Suppressor macrophage treated with lipopolysaccharide for 1 hour (primary cell): ENCODE measurements at regions not wholly inside any gene's neighbourhood (a gene's known extent, or its start where the extent isn't known, plus 50 kb on each side); places are given as distances from the start of the nearest gene placed in this dataset.

Source experiments
- DNase-seq, 3 donors: peaks; one replicate each; pipeline ENCODE4 v3.0.0-alpha.2; 2020 to 2022

DNA sequence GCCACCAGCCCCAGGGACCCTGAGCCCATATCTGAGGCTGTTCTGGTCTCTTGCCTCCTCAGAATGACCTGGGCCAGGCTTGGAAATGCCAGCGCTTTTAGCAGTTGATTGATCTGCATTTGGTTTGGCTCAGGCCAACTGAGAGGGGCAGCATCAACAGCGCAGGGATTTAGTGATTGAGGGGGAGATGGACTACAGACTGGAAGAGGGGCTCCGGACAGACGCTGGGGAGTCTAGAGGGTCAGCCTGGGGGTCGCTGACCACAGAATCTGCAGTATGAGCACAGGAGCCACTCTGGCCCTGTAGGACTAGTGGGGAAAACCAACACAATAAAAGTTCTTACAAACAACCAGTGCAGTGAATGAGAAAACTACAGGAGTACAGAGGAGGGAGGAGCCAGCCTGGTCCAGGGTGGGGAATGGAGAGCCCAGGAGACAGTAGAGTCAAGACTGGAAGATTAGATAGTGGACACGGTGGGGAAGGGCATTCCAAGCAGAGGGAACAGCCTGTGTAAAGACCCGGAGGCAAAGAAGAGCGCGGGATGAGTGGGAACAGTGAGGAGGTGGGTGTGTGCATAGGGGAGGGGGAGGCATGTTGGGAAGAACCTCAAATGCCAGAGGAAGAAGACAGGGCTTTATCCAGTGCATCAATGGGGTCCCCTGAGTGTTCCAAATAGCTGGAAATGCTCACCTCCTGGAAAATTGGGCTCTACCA lies 128.9 kb downstream of the MRM1 start:
- DNase-seq = no peak

- DNase-seq = no peak
Observed at GRCh38 chr17:36730857-36731490, 129.6 kb downstream of the MRM1 start.

GRCh38 chr17:36731811-36732210 lies 130.4 kb downstream of the MRM1 start:
- DNase-seq = no peak

DNA sequence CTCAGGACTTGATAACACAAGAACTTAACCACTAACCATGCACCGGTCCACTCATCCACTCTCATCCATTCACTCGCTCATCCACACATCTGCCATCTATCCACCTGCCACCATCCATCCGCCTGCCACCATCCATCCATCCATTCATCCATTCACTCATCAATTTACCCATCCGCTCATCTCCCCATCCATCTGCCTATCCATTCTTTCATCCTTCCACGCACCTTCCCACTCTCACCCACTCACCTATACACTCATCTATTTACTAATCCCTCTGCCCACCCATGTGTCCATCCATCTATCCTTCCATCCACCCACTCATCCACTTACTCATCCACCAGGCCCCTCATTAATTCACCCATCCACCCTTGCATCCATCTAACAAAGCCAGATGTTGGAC lies 131.0 kb downstream of the MRM1 start:
- DNase-seq = no peak

DNA sequence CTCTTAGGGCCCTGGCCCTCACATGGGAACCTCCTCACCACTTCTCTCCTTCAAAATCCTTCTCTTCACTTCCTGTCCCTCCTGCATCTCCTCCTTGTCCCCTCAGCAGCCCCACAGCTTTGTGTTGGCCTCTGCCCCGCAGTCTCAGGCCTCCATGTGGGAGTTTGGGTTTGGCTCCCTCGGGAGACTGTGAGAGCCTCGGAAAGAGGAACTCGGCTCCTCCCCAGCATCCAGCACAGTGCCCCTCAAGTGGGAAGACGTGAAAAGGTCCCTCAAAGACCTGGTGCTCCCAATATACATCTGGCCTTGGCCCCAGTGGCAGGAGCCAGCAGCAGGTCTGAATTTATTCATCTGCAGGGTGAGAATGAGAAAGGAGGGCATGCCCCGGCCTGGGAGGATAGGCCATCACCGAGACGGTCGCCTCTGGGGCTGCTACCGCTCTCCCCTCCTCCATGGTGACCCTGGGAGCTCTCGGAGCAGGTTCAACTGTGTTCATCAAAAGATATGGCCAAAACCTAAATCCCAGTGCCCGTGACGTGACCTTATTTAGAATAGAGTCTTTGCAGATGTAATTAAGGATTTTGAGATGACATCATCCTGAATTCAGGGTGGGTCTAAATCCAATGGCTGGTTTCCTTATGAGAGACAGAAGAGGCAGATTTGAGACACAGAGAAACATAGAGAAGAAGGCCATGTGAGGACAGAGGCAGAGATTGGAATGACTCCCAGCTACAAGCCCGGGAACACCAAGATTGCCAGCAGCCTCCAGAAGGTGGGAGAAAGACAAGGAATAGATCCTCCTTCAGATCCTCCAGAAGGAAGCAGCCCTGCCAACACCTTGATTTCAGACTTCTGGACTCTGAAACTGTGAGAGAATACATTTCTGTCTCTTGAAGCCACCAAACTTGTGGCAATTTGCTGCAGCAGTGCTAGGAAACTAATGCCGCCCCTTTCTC lies 135.1 kb downstream of the MRM1 start:
- DNase-seq = no peak

GRCh38 chr17:36739208-36739607 lies 137.8 kb downstream of the MRM1 start:
- no peak for DNase-seq

DNA sequence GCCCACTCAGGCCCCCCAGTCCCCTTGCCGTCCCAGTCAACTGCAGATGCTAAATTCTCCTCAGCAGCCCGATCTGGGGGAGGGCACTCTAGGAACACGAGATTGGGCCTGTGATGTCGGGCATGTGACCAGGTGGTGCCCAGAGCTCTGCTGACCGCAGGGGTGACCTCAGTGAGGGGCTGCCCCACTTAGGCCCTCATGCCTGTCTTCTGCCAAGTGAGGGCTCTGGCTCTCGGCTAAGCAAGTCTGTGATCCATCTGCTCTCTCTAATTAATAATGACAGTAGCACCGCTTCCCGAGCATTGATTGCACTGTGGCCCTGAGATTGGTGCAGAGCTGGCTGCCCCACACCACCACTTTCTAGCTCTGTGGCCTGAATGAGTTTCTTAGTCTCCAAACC lies 138.8 kb downstream of the MRM1 start:
- DNase-seq = no peak

DNA sequence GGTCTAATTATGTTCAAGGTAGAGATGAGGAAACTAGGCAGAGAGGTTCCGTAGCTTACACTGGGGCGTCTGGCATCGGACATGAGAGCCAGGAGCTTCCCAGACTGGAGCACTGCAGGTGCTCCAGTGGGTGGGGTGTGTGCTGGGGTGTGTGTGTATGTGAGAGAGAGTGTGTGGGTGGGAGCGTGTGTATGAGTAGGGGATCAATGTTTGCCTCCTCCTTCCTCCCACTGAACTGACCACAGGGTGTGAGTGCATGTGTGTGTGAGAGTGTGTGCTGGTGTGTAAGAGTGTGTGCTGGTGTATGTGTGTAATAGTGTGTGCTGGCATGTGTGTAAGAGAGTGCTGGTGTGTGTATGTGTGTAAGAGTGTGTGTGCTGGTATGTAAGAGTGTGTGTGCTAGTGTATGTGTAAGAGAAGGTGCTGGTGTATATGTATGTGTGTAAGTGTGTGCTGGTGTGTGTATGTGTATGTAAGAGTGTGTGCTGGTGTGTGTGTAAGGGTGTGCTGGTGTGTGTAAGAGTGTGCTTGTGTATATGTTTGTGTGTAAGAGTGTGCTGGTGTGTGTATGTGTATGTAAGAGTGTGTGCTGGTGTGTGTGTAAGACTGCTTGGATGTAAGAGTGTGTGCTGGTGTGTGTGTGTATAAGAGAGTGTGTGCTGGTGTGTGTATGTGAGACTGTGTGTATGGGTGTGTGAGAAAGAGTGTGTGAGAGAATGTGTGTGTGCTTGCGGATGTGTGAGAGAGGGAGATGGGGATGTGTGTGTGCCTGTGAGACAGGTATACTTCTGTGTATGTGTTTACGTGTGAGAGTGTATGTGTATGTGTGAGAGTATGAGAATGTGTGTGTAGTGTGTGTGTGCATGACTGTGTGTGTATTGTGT lies 139.9 kb downstream of the MRM1 start:
- DNase-seq = no peak

DNA sequence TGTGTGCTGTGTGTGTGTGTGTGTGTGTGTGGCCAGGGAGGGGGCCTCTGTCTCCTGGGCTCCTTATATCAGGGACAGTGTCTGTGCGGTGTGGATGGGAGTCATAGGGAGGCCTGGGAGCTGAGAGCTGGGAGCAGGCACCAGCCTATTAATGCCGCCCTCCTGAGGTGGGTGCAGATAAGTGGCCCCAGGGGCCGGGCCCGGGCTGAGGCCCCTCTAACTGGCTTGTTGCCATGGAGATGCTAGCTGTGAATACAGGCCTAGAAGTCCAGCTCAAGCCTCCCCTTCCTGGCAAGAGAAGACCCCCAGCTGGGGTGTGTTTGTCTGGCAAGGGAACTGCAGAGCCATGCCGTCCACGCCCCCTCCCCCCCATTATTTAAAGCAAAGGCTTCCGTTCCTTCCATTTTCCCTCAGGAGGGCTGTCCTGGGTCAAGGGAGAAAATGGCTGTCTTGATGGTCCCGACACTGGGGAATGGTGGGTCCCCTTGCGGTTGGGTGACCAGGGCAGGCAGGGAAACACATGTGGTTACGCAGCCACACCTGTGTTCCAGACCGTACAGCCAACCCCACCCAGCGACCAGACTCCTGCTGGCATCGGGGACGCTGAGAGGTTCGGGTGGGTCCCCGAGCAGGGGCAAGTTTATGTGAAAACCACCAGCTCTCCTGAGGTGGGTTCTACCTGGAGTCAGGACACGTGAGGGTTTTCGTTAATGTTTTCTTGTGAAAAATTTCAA lies 141.1 kb downstream of the MRM1 start:
- no peak for DNase-seq

GRCh38 chr17:36743130-36743529 lies 141.7 kb downstream of the MRM1 start:
- DNase-seq = no peak

DNA sequence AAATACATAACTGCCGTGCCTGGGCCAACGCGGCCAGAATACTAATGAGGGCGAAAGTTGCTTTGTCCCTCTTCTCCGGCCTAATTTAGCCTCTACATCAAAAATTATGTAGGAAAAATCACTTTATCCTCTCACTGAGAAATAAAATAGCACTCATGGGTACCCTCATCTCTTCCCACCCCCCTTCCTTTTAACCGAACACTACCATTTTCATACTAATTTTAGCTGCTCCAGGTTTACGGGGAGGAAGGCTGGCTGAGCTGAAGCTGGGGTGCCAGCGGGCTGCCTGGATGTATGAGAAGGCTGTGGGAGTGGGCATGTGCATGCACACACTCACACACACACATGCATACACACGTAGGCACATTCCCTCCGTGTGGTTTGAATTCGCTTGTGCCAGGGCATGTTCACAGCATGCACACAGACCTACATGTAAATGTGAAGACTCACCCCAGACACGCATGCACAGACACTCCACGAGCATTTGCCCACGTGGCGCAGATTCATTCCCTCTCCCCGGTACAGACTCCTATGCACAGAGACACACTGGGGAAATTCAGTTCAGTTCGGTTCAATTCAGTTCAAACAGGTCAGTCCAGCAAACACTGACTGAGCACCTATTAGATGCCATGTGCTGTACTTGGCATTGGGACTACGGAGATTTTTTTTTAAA lies 145.1 kb downstream of the MRM1 start:
- no peak for DNase-seq

DNA sequence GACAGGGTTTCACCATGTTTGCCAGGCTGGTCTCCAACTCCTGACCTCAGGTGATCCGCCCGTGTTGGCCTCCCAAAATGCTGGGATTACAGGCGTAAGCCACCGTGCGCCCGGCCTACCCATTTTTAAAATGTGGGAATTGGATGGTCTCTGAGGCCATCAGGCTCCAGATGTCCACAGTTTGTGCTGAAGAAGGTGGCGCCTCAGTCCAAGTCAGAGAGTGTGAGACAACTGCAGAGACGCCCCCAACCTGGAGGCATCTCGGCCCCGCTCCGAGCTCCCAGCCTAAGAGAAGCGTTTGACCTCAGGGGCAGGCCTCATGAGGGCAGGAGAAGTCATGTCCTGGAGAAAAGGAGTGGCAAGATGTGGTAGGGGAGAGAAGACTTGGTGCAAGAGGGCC lies 146.5 kb downstream of the MRM1 start:
- DNase-seq = no peak

- DNase-seq = no peak
Observed at GRCh38 chr17:36748272-36748671, 146.9 kb downstream of the MRM1 start.

- DNase-seq = no peak
Observed at GRCh38 chr17:36749493-36749892, 148.1 kb downstream of the MRM1 start.

DNA sequence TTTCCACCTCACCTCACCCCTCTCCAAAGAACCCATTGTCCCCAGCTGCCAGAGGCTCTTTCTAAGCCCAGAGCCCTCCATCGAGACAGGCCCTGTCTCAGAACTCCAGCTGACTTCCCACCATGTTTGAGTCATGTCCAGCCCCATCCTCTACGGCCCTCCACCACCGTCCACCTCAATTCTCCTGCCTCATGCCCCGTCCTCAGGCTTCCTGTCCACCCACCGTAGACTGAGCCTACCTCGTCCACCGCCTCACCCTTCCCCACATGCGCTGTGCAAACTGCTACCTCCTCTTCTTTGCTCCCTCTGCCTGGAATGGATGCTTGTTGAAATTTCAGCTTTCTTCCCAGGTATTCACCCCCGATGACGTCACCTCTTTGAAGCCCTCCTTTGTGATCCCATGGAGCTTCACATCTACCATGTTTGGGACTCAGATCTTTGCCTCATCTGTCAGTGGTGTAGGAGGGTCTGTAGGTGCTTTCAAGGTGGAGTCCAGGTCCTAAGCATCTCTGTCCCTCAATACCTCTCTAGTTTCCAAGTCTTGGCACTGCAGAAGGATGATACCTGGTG lies 149.0 kb downstream of the MRM1 start:
- DNase-seq = no peak

DNA sequence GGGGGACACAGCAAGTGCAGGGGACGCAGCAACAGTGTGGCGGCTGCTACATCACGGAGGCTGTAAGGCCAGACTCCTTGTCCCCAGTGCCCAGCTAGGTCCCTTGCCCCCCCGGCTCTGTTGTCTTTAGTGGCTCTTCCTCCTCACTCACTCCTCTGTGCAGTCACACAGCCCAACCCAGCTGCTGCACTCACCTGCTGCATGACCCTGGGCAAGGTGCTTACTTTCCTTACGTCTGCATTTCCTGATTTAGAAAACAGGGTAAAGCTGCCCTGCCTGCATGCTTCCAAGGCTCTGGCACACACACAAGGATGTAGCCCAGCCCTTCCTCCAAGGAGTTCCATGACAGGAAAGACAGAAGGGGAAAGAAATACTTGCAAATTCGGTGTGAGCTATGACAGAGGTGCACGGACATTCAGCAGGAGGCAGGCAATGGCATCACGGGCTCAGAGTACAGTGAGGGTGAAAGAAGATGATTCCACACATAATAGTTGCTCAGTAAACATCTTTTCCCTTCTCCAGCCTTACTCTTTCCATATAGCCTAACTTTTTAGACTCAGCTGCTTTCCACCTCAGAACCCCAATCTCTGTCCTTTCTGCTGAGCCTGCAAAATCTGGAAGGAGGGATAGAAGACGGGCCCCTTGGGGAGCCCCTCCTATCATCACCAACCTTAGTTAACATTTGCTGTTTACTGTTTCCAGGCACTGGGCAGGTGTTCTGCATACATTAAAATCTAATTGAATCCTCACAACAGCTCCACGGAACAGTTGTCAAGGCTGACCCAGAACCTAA lies 150.9 kb downstream of the MRM1 start:
- no peak for DNase-seq

DNA sequence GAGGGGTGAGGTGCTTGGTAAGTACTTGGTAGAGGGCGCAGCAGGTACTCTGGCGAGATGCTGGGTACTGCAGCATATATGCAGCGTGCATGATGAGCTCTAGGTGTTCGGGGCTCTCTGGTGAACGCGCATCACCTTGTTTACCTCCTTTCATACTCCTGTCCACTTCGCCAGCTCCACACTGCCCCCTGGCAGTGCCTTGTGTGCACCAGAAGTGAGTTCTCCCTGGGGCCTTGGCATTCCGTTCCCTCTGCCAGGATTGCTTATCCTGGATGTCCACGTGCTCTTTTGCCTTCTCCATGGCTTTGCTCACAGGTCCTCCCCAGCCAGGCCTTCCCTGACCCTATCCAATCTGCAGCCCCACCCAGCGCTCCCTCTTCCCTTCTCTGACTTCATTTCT lies 154.2 kb downstream of the MRM1 start:
- peak in 2 of 3 donors; percentile 22 to 27 for DNase-seq

DNA sequence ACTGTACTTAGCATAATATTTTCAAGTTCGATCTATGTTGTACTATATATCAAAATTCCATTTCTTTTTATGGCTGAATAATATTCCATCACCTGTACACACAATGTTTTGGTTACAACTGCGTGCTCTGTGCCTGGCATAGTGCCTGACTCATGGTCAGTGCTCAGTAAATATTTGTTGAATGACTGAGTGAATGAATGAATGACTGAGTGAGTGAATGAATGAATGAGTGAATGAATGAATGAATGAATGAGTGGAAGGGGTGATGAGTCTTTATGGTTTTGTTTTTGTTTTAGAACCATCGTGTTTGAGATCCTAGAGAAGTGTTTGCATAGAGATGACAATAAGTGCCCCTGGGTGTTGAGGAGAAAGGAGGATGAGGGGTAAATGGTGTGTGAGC lies 155.3 kb downstream of the MRM1 start:
- DNase-seq = no peak

DNA sequence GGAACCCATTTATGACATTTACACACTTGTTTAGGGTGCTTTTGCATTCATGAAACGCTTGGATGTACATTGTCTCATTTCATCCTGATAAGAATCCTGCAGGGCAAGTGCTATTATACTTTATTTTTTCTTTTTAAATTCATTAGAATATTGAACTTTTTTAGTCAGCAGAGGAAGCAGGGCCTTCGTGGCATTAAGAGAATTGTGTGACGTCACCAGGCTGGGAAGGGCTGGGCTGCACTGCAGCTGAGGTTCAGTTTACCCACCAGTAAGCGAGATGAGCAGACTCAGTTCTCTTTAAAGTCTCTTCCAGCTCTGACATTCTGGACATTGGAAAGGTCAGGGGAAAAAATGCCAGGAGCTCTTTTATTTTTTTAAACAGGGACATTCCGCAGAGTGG lies 159.0 kb downstream of the MRM1 start:
- DNase-seq = no peak
